ENCODE measurements at regions not wholly inside any gene's neighbourhood (a gene's known extent, or its start where the extent isn't known, plus 50 kb on each side); places are given as distances from the start of the nearest gene placed in this dataset.

DNA sequence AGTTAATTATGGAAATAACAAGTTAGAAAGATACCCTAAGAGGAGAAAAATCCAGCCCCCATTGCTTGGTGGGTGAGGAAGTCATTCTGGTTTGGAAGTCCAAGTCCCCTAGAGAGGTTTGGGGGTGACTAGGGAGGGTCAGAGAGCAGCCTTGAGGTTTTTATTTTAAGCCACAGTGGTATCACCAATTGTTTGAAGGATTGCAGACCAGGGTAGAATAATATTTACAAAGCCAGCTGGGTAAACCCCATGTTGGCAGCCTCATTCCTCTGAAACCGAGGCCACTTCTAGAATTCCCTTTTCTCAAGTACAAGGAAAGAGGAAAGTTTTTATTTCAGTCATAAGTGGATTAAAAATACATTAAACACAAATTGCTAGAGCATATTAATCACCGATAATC, 99.7 kb downstream of the TMEM170B start:
- no peak overlapping the region for H3K9ac ChIP-seq (ENCODE audit: extremely low read depth, insufficient read length, low read length)
- WGBS (ENCODE audit: extremely low coverage, insufficient read length, low lambda C conversion rate): no CpG with 5 or more reads among the region's 2 CpGs
- H3K27ac Mint-ChIP-seq: no peak overlapping the region

More for the DNA sequence above, 99.7 kb downstream of the TMEM170B start:
- no peak for DNase-seq
- H3K4me1 Mint-ChIP-seq: peaks cover 0 to 9% of the 10 kb centered on the region in 2 experiments; a peak in 2 of 4 replicates
- no peaks in the 10 kb centered on the region for H3K27me3 Mint-ChIP-seq (ENCODE audit: low read depth)
- H2BK120ac ChIP-seq (ENCODE audit: low read depth, low read length, poor library complexity, severe bottlenecking): no peak overlapping the region
- no peaks in the 10 kb centered on the region for H4K20me1 ChIP-seq (ENCODE audit: control insufficient read depth, insufficient read depth, insufficient read length)
- no peak overlapping the region for H2AFZ ChIP-seq (ENCODE audit: low read length)
- H4K5ac ChIP-seq (ENCODE audit: insufficient read length, low read depth, low read length): no peak overlapping the region
- H3K4ac ChIP-seq (ENCODE audit: low read depth, low read length): no peak overlapping the region
- no peaks in the 10 kb centered on the region for H3K23me2 ChIP-seq (ENCODE audit: insufficient read length, low read depth, low read length, poor library complexity, severe bottlenecking)
- H3K4me1 ChIP-seq (ENCODE audit: insufficient read depth, low read length): no peaks in the 10 kb centered on the region
- no peak overlapping the region for H3K18ac ChIP-seq (ENCODE audit: insufficient read length, low read depth, low read length)
- H4K8ac ChIP-seq (replicated peaks; ENCODE audit: insufficient read length, low read depth, low read length): no peak overlapping the region
- no peaks in the 10 kb centered on the region for H3K79me2 ChIP-seq (ENCODE audit: insufficient read depth, low read length)
- H3K79me1 ChIP-seq (ENCODE audit: insufficient read depth, low read depth, low read length, poor library complexity, severe bottlenecking): no peaks in the 10 kb centered on the region
- no peak for TF ChIP-seq CTCF (conservative IDR thresholded peaks at IDR 0.05)
- H2BK20ac ChIP-seq (ENCODE audit: low read depth, low read length, poor library complexity, severe bottlenecking): no peak overlapping the region
- peaks cover 8 to 9% of the 10 kb centered on the region in 2 experiments; a peak in 4 of 5 replicates for H3K9me3 Mint-ChIP-seq
- H3K27me3 ChIP-seq (ENCODE audit: insufficient read depth, low read length): no peaks in the 10 kb centered on the region
- no peak overlapping the region for H3K23ac ChIP-seq (ENCODE audit: insufficient read length, low read depth, low read length)
- no peak overlapping the region for H3K4me2 ChIP-seq (ENCODE audit: insufficient read depth, insufficient read length, low read length)
- H3K9me3 ChIP-seq (ENCODE audit: control insufficient read depth, low read depth, low read length): no peaks in the 10 kb centered on the region
- no peak overlapping the region for H2AK5ac ChIP-seq (ENCODE audit: insufficient read length, low read length)
- H2BK15ac ChIP-seq (ENCODE audit: low read depth, low read length): no peak overlapping the region
- no peak overlapping the region for H3K27ac ChIP-seq (ENCODE audit: insufficient read length, low read depth, low read length)
- no peak overlapping the region for H2BK5ac ChIP-seq (ENCODE audit: insufficient read length, low read length)
- no peak overlapping the region for H2BK12ac ChIP-seq (ENCODE audit: insufficient read length, low read depth, low read length)
- H3K36me3 Mint-ChIP-seq (ENCODE audit: insufficient read depth in 1 of 3, low read depth in 3 of 3): peaks cover 4 to 9% (median 7%) of the 10 kb centered on the region in 3 experiments; a peak in 5 of 7 replicates
- H3K4me3 Mint-ChIP-seq: no peak overlapping the region
- no peak overlapping the region for H4K91ac ChIP-seq (ENCODE audit: insufficient read length, low read depth, low read length)
- no peak overlapping the region for H3T11ph ChIP-seq (ENCODE audit: low read length)
- no peak overlapping the region for H3K14ac ChIP-seq (ENCODE audit: insufficient read depth, low read length)
- no peak overlapping the region for H3K56ac ChIP-seq (ENCODE audit: insufficient read length, low read depth, low read length)
